ENCODE measurements at regions not wholly inside any gene's neighbourhood (a gene's known extent, or its start where the extent isn't known, plus 50 kb on each side); places are given as distances from the start of the nearest gene placed in this dataset.

DNA sequence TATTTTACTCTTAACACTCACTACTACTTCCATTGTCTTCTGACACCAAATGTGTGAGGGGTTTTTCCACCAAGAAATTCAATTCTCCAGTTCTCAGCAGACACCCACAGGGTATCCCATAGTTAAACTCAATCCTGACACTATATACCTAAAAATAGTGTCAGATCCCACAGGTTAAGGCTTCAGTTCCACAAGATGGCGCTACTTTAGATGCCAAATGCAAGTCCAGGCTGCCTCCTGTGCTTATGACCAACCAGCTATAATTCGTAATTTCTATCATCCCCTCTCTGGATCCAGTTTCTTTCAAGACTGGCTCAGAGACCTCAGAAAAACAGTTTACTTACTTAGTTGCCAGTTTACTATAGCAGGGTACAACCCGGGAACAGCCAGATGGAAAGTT is 1146.2 kb upstream of the SPRY2 start:
- no peaks in the 10 kb centered on the region for H3K4me1 ChIP-seq
- H3K4me3 ChIP-seq, result no peak overlapping the region
- H3K9me3 ChIP-seq, result no peaks in the 10 kb centered on the region
- no peaks in the 10 kb centered on the region for H3K36me3 ChIP-seq
- no peak overlapping the region for H3K27ac ChIP-seq
- H3K27me3 ChIP-seq, result no peaks in the 10 kb centered on the region
- DNase-seq (ENCODE audit: low spot score), result no peak
- TF ChIP-seq, protein P1, sequence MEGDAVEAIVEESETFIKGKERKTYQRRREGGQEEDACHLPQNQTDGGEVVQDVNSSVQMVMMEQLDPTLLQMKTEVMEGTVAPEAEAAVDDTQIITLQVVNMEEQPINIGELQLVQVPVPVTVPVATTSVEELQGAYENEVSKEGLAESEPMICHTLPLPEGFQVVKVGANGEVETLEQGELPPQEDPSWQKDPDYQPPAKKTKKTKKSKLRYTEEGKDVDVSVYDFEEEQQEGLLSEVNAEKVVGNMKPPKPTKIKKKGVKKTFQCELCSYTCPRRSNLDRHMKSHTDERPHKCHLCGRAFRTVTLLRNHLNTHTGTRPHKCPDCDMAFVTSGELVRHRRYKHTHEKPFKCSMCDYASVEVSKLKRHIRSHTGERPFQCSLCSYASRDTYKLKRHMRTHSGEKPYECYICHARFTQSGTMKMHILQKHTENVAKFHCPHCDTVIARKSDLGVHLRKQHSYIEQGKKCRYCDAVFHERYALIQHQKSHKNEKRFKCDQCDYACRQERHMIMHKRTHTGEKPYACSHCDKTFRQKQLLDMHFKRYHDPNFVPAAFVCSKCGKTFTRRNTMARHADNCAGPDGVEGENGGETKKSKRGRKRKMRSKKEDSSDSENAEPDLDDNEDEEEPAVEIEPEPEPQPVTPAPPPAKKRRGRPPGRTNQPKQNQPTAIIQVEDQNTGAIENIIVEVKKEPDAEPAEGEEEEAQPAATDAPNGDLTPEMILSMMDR (IDR thresholded peaks at IDR 0.05), result peak in 1 of 2 donors; percentile 16

DNA sequence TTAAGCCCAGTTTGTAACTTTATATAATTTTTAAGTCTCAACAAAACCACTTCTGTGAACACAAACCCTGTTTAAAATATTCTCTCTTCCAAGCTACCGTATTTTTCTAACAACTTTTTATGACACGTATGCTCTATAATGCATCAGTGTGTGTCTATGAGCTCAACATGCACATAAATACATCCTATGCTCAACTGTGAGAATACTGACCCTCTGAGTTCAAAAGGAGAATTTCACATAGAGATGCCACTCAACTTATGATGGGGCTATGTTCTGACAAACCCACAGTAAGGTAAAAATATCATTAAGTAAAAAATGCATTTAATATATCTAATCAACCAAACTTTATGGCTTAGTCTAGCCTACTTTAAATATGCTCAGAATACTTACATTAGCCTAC is 1139.7 kb upstream of the SPRY2 start:
- H3K36me3 ChIP-seq, result no peaks in the 10 kb centered on the region
- H3K4me1 ChIP-seq, result no peaks in the 10 kb centered on the region
- H3K27me3 ChIP-seq, result no peaks in the 10 kb centered on the region
- TF ChIP-seq, protein P1 (IDR thresholded peaks at IDR 0.05), result no peak
- no peak overlapping the region for H3K4me3 ChIP-seq
- no peak overlapping the region for H3K27ac ChIP-seq
- H3K9me3 ChIP-seq, result no peaks in the 10 kb centered on the region
- DNase-seq (ENCODE audit: low spot score), result no peak

DNA sequence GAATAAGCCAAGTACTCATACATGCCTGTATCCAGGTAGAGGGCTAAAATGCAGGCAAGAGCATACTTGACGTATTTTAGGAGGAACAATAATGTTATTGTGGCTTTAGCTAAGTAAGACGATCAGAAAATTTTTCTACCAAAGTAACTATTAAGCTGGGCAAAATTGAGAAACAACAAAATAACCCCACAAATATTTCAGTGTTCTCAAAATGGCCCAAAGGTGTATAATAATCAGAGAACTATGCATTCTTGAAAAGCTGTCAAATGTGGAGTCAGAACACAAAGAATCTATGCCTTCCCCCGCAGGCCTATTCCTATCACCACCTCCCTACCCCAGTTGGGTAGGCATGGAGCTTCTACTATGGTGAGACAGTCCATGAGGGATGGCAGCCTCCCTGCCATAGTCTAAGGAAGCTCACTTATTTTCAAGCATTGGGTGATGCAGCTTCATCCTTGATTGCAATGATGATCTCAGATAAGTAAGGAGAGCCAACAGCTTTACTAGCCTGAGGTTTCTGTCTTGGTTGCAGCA is 1132.5 kb upstream of the SPRY2 start:
- Histone ChIP-seq H3K4me3 (no peak overlapping the region), H3K4me1 (no peaks in the 10 kb centered on the region), H3K27ac (no peak overlapping the region), H3K36me3 (no peaks in the 10 kb centered on the region), H3K27me3 (no peaks in the 10 kb centered on the region), H3K9me3 (no peaks in the 10 kb centered on the region)
- DNase-seq (ENCODE audit: low spot score), result no peak
- TF ChIP-seq, protein P1 (IDR thresholded peaks at IDR 0.05), result no peak

DNA sequence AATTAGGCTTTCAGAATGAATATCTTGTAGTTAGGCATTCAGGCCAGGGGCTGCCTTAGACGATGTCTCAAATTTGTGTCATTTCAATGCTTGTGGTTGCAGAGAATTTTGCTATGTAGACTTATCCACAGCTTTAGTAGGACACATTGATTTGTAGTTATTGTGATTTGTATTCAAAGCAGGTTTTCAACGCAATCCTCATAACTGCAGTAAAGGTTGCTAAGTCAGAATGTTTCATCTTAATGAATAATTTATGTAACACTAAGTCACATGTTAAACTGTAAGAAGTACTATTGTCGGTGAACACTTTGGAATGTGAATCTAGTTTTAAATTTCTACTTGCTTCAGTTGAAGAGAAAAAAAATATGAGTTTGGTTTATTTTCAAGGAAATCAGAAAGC is 1117.2 kb upstream of the SPRY2 start:
- Histone ChIP-seq H3K4me1 (no peaks in the 10 kb centered on the region), H3K4me3 (no peak overlapping the region), H3K36me3 (no peaks in the 10 kb centered on the region), H3K27me3 (no peaks in the 10 kb centered on the region), H3K27ac (no peak overlapping the region), H3K9me3 (no peaks in the 10 kb centered on the region)
- TF ChIP-seq, protein P1 (IDR thresholded peaks at IDR 0.05), result no peak
- no peak for DNase-seq (ENCODE audit: low spot score)

DNA sequence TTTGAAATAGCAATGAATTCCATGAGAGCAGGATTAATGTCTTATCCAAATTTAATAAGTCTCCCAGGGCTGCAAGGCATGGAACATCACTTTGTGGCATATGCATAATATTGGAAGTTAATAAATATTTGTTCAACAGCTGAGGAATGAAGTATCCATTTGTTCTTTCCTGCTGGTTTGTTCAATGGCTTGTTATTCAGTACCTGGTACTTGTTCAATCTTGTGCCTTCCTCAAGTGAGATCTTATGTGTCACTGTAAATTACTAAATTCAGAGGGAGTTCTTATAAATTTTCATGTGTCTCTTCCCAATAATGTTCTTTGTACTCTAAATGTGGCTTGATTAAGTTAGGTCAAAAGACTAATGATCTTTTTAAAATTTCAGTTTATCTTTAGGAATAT is 1105.5 kb upstream of the SPRY2 start:
- TF ChIP-seq, protein P1 (IDR thresholded peaks at IDR 0.05), result no peak
- Histone ChIP-seq H3K9me3 (no peaks in the 10 kb centered on the region), H3K4me1 (no peaks in the 10 kb centered on the region), H3K36me3 (no peaks in the 10 kb centered on the region), H3K27me3 (no peaks in the 10 kb centered on the region), H3K27ac (no peak overlapping the region), H3K4me3 (no peak overlapping the region)
- no peak for DNase-seq (ENCODE audit: low spot score)

DNA sequence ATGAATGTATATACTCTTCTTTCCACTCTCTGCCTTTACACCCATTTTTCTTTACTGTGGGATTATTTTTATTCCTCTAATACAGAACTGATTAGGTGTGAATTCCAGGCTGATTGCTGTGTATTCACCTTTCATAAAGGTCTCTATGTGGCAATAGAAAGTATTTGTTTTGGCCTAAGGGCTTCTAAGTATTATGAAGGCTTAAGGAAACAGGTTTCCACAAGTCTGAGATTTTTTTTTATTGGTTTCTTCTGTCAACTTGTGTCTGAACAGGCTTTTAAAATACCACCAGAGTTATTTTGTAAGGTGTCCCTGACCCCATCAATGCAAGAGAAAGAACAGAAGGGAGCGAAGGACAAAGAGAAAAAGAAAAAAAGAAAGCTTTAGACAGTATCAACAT is 1102.0 kb upstream of the SPRY2 start:
- TF ChIP-seq, protein P1 (IDR thresholded peaks at IDR 0.05), result no peak

More for the DNA sequence above, 1102.0 kb upstream of the SPRY2 start:
- Histone ChIP-seq H3K4me1 (no peaks in the 10 kb centered on the region), H3K27me3 (no peaks in the 10 kb centered on the region), H3K9me3 (no peaks in the 10 kb centered on the region), H3K27ac (no peak overlapping the region), H3K4me3 (no peak overlapping the region), H3K36me3 (no peaks in the 10 kb centered on the region)
- DNase-seq (ENCODE audit: low spot score), result no peak
